ENCODE measurements at regions not wholly inside any gene's neighbourhood (a gene's known extent, or its start where the extent isn't known, plus 50 kb on each side); places are given as distances from the start of the nearest gene placed in this dataset.

GRCh38 chr14:95034788-95035187 is 122.5 kb downstream of the DICER1 start:
- DNase-seq = peak; percentile 18

GRCh38 chr14:95033682-95034632 is 123.4 kb downstream of the DICER1 start:
- DNase-seq = no peak

GRCh38 chr14:95033031-95033430 is 124.3 kb downstream of the DICER1 start:
- DNase-seq = no peak

GRCh38 chr14:95026851-95027463 is 130.4 kb downstream of the DICER1 start:
- DNase-seq = no peak

- no peak for DNase-seq
Observed at GRCh38 chr14:95025941-95026340, 131.4 kb downstream of the DICER1 start.

GRCh38 chr14:95025218-95025617 is 132.1 kb downstream of the DICER1 start:
- DNase-seq = no peak

GRCh38 chr14:95024380-95024779 is 132.9 kb downstream of the DICER1 start:
- DNase-seq = no peak

GRCh38 chr14:95023886-95024285 is 133.4 kb downstream of the DICER1 start:
- no peak for DNase-seq

GRCh38 chr14:95023115-95023514 is 134.2 kb downstream of the DICER1 start:
- no peak for DNase-seq

- no peak for DNase-seq
Observed at GRCh38 chr14:95021588-95021987, 135.7 kb downstream of the DICER1 start.

- DNase-seq = no peak
Observed at GRCh38 chr14:95018821-95019220, 138.5 kb downstream of the DICER1 start.

GRCh38 chr14:95015046-95015445 is 142.3 kb downstream of the DICER1 start:
- no peak for DNase-seq

GRCh38 chr14:95014036-95014435 is 143.3 kb downstream of the DICER1 start:
- no peak for DNase-seq

GRCh38 chr14:95011445-95012006 is 145.8 kb downstream of the DICER1 start:
- peak; percentile 4 for DNase-seq

- DNase-seq = no peak
Observed at GRCh38 chr14:95008445-95009217, 148.7 kb downstream of the DICER1 start.

GRCh38 chr14:95007921-95008320 is 149.4 kb downstream of the DICER1 start:
- DNase-seq = no peak

GRCh38 chr14:95006479-95006878 is 150.8 kb downstream of the DICER1 start:
- DNase-seq = no peak

- no peak for DNase-seq
Observed at GRCh38 chr14:95006051-95006450, 151.3 kb downstream of the DICER1 start.

- no peak for DNase-seq
Observed at GRCh38 chr14:95003099-95003960, 154.0 kb downstream of the DICER1 start.

- DNase-seq = no peak
Observed at GRCh38 chr14:94998685-94999084, 158.6 kb downstream of the DICER1 start.

GRCh38 chr14:94998110-94998509 is 159.2 kb downstream of the DICER1 start:
- no peak for DNase-seq

GRCh38 chr14:94995551-94995950 is 161.8 kb downstream of the DICER1 start:
- DNase-seq = no peak

All from NCI-H1105 treated with DMSO at 0.1 percent for 48 hours (cell line).